Gastroesophageal sphincter (tissue), 3 donors: ENCODE measurements at regions not wholly inside any gene's neighbourhood (a gene's known extent, or its start where the extent isn't known, plus 50 kb on each side); places are given as distances from the start of the nearest gene placed in this dataset.

Experiments used
- EP300 ChIP-seq: sonication (generic); formaldehyde crosslinking; IDR thresholded peaks from one replicate; pipeline ENCODE4 v1.6.1; 2017; ENCODE audit warnings: antibody characterized with exemption, mild to moderate bottlenecking
- POLR2AphosphoS5 ChIP-seq: sonication (generic); formaldehyde crosslinking; IDR thresholded peaks from one replicate; pipeline ENCODE4 v1.6.1; 2017; ENCODE audit warnings: antibody characterized with exemption
- TF ChIP-seq, protein P1 (sequence below), 4 experiments: fragments of 200-600 bp in 2 of 4; fragments of 450-650 bp in 2 of 4; sonication (generic) in 1 of 4; IDR thresholded peaks; one replicate each; pipeline ENCODE4 v1.5.1; 2017 to 2019; ENCODE audit warnings: antibody characterized with exemption in 4 of 4, mild to moderate bottlenecking in 2 of 4, moderate library complexity in 2 of 4

- TF ChIP-seq, protein P1, sequence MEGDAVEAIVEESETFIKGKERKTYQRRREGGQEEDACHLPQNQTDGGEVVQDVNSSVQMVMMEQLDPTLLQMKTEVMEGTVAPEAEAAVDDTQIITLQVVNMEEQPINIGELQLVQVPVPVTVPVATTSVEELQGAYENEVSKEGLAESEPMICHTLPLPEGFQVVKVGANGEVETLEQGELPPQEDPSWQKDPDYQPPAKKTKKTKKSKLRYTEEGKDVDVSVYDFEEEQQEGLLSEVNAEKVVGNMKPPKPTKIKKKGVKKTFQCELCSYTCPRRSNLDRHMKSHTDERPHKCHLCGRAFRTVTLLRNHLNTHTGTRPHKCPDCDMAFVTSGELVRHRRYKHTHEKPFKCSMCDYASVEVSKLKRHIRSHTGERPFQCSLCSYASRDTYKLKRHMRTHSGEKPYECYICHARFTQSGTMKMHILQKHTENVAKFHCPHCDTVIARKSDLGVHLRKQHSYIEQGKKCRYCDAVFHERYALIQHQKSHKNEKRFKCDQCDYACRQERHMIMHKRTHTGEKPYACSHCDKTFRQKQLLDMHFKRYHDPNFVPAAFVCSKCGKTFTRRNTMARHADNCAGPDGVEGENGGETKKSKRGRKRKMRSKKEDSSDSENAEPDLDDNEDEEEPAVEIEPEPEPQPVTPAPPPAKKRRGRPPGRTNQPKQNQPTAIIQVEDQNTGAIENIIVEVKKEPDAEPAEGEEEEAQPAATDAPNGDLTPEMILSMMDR (IDR thresholded peaks at IDR 0.05) = no peak
- no peak for TF ChIP-seq POLR2AphosphoS5
- TF ChIP-seq EP300 = no peak
These were observed 419.4 kb downstream of the MTRR start for GRCh38 chr5:8288334-8288733.
